SK-N-MC (cell line): ENCODE measurements at regions not wholly inside any gene's neighbourhood (a gene's known extent, or its start where the extent isn't known, plus 50 kb on each side); places are given as distances from the start of the nearest gene placed in this dataset.

ENCODE experiments used
- EZH2 ChIP-seq: fragments of 200-600 bp; sonication (generic); IDR thresholded peaks from one replicate; pipeline ENCODE4 v1.6.1; 2017; ENCODE audit warnings: antibody characterized with exemption
- POLR2AphosphoS5 ChIP-seq: IDR thresholded peaks from 2 replicates; pipeline ENCODE4 v1.6.1; 2012; ENCODE audit warnings: mild to moderate bottlenecking, low read depth, low read length, borderline replicate concordance

DNA sequence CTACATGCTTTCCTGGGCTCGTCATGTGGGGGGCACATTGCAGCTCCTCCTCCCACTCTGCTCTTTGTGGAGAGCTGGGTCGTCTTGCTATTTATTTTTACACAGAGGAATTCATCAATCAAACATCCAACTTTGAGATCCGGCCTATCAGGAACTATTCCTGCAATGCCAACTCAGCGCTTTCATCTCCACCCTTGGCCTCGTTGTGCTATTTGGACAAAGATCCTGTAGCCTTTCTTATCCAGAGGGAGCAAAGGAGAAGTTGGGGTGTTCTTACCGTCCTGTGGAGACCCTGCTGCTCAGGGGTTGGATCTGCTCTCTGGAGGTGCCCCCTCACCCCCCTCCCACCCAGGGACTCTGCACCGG lies 92.1 kb downstream of the ASB1 start:
- TF ChIP-seq EZH2 (no peak), POLR2AphosphoS5 (no peak)
